Kasumi-1 (cell line): ENCODE measurements at regions not wholly inside any gene's neighbourhood (a gene's known extent, or its start where the extent isn't known, plus 50 kb on each side); places are given as distances from the start of the nearest gene placed in this dataset.
"Not testable (repeated sequence)": the region's sequence is repeated elsewhere in the genome, so short reads cannot be mapped to it uniquely, and the experiment has no call there.

ENCODE experiments used
- DNase-seq, 2 experiments: peaks; one replicate each; lab custom pipeline; 2025; lab: John Stamatoyannopoulos, UW

DNA sequence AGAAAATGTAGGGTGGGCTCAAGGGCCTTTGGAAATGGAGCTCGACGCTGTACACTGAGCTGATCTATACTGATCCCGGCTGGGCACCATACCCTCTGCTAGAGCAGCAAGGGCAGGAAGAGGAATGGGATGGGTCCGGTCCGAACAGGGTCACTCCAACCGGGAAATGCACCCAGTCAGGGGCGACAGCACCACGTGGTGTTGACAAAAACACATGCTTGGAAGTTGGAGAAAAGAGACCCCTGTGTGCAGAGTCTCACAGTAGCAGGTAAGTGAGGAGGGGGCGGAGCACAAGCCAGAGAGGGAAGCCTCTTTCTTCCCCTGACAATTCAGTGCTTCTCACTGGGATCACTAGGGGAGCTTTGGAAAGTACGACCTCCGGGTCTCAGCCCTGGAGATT lies 84.1 kb upstream of the ASB18 start:
- no peak for DNase-seq

DNA sequence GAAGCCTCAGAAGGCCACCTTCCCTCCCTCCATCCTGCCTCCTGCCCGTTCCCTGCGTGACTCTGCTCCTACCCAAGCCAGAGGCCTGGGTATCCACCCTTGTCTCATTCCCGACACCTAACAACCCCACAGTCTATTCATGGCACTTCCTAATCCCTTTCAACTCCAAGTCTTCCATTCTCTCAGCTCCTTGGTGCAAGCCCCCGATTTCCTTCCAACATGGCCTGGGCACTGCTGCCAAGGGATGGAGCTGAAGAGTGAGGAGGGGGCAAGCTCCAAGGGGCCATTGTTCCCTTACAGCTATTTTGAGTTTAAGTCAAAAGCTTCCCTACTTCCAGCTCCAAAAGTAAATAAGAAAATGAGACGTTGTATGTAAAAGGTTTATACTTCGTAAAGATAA lies 84.8 kb upstream of the ASB18 start:
- DNase-seq, result no peak

DNA sequence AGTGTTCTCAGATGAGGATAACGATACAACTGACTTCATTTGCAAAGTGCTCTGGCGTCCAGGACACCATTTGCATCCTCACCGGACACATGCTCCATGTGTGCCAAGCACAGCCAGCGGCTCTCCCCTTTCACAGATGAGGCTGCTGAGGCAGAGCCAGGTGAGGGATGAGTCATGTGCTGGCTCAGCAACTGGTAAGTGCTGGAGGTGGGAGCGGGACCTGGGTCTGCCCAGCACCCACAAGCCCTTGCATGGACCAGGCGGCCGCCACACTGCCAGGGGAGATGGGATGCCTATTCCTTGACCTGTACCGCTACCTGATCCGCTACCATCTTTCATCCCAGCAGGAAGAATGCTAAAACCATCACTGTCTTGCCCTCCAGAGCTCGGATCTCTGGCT lies 86.2 kb upstream of the ASB18 start:
- no peak for DNase-seq

DNA sequence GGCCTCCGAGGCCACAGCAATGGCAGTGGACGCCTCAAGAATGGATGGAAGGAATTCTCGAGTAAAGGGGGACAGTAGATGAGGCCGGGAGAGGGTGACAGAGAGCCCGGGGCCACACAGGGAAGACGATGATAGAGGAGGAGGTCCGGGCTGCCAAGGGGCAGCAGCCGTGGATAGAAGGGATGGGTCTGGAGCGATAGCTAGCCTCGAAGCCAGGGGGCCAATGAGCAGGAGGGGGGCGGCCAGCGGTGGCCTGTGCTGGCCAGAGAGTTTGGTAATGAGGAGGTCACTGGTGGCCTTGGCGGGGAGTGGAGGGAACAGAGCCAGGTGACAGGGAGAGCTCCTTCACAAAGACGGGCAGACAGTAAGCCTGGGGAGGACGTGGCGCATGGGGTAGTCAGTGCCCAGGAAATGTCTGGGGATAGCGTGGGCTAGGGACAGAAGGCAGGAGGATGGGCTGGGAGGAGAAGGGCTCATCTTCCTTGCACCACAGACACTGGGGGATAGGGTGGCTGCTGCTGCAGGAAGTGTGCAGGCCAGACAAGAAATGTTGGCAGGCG lies 87.8 kb upstream of the ASB18 start:
- DNase-seq, result no peak

DNA sequence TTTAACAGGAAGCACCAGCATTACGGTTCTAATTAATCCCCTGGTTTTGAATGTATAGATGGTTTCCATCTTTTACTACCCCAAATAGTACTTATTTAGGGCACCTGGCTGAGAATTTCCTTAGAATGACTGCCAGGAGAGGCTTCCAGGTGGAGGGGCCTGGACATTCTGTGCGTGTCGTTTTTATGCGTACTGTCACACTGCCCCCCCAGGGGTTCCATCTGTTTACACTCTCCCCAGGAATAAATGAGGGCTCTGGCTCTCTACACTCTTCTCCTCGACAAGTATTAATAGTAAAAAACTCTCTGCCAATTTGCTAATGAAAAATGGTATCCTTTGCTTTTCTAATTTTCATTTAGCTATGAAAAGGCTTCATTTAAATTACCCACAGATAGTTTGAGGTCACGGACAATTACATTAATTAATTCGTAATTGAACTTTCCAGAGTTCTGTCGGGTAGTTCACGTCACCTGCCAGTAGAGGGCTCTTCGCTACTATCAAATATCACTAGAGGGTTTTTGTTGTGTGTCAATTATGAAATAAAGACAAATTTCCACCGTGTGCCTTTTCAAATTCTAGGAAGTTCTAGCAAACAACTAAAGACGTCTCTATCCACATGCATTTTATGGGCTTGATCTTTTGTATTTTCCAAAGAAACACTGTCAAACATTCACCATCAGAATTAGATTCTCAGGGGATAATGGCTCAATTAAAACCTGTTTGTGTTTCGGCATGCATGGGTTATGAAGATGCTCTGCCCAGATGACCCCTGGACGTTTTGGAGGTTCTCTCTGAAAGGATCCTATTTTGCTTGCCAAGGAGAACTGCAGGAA lies 88.8 kb upstream of the ASB18 start:
- peak; percentile 45 to 46 for DNase-seq

DNA sequence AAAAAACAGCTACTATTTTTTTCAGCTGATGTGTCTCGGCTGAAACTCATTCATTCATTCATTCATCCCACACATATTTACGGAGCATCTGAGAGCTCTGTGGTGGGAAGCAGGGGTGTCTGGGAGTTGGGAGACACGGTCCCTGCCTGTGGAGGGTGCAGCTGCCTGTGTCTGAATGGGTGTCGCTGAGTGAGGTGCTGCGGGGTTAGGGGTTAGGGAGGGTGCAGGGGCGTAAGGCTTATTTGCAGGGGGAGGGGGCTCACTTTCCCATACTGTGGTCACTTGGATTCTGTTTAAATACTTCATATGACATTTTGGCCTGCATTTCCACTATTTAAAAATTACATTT lies 89.4 kb upstream of the ASB18 start:
- no peak for DNase-seq

DNA sequence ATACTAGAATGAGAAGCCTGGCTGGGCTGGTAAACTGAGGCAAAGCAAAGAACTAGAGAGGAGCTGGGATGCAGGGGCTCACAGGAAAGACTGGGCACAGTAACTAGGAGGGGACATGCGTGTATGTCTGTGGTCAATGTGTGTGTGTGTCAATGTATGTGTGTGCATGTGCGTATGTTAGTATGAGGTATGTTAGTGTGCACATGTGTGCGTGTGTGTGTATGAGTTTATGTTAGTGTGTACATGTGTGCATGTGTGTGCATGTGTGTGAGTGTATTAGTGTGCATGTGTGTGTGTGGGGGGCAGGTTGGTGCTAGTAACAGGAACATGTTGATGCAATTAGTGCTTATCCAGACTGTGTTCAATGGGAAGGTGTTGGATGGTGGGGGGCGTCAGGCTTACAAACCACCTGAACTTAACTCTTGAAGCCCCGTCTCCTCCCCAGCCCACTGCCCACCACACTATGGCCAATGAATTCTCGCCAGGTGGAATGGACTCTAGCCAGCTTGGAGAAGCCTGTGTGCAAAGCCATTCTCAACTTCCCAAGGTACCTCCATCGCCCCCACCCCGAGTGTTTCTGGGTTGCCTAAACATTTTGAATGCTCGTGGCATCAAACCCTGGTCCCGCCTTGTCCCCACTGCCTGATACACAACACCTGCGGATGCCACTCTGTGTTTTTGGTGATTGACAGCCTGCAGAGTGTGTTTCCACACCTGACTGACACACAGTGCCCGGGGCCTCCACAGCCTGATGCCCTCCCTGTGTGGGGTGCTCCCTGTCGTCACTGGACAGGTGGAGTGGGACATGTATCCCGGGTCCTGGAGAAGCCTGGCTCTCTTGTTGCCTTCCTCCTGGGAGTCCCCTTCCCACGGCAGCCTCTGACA lies 90.1 kb upstream of the ASB18 start:
- DNase-seq, result no peak

DNA sequence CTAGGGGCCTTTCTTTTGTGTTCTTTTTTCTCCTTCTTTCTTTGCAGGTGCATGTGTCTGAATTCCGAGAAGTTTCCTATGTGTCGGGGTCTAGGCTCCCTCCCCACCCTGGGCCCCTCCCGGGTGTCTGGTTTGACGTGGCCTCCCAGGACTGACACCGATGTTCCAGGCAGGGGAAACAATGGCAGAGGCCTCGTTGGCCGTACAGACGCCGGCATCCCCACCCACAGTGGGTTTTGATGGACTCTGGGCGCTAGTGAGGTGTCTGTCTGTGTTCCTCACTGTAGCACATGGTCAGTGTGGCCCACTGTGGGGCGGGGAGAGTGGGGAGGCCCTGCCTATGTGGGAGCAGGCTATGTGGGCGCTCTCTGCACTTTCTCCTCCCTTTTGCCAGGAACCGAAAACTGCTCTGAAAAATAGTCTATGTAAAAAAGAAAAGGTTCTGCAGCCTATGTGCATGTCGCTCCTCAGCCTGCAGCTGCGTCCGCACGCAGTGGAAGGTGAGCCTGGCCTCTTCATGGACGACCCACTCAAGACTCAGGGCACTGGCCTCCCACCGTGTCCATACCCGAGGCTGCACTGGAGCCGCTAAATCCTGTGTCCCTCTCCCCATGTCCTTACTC lies 90.9 kb upstream of the ASB18 start:
- no peak for DNase-seq

DNA sequence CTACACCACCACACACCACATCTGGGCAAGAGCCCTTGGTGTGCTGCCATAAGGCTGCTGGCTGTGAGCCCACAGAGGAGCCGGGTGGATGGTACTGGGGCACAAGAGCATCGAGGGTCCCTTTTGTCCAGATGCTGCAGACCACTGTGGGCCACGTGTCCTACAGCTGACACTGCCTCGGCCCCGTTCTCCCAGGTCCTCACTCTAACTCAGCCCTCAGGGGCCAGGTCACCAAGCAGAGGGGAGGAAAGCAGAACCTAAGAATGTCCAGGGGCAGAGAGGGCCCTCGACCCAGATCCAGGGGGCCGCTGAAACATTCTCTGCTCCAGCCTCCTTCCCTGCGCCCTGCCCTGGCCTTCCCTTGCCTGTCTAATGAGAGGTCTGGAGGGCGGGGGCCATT lies 91.7 kb upstream of the ASB18 start:
- DNase-seq, result no peak

DNA sequence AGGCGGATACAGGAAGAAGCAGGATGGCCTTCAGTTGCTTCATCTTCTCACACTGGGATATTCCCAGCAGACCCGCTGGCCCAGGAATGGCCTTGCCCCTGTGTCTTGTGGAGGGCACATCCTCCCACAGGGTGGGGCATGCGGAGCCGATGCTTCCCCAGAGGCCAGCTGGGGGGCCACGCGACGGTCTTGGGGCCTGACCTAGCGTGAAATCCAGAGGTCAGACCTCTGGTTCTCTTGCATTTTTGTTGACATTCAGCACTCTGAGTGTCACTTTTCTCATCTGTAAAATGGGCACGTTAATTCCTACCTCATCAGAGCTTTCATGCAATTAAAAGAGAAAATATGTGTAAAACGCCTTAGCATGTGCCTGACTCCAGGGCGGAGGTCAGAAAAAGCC lies 92.1 kb upstream of the ASB18 start:
- not testable (repeated sequence) for DNase-seq

DNA sequence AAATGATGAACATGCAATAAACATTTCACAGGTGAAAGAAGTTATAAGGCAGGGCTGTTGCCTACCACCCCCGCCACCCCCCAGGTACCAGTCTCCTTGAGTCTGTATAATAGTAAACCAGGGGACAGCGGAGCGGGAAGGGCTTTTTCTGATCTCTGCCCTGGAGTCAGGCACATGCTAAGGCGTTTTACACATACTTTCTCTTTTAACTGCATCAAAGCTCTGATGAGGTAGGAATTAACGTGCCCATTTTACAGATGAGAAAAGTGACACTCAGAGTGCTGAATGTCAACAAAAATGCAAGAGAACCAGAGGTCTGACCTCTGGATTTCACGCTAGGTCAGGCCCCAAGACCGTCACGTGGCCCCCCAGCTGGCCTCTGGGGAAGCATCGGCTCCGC lies 94.3 kb upstream of the ASB18 start:
- not testable (repeated sequence) for DNase-seq

DNA sequence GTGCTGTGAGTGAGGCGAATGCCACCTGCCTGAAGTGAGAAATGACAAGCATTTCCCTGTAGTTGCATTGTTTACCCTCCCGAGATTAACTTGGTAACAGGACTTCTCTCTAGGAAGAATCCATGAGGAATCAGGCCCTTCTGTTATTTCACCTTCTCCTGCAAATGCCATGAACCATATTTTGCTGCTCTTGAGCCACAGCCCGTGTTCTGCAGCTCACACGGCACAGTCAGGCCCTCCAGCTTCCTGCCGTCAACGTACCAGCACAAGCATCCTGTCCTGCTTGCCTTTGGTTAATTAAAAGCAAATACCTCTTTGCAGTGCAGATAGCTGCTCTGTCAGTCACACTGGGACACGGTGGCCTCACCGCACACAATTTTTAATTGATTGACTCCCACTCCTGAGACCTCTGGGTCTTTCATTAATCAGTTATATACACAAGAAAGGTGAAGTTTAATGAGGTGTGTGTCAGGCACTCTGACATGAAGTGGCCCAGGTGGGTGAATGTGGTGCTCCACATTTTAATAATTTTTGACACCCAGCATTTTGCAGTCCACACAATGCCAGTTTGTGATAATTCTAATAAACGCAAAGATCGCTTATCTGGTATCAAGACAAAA lies 95.3 kb upstream of the ASB18 start:
- no peak for DNase-seq

DNA sequence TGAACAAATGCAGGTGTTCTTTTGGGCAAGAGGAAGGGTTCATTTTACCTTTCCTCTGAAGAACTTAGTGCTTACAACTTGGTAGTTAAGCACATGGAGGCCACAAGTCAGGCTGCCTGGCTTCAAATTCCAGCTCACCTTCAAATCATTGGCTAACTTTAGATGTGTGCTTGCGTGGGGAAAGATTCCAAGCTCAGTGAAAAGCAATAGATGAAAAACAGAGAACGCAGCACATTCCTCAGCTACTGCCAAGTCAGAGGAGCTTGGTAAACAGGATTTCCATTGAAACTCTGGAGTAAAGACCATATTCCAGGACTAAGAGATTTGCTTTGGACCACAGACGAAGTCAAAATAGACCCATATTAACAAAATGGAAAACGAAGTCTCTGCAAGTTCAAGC lies 96.3 kb upstream of the ASB18 start:
- DNase-seq, result no peak

DNA sequence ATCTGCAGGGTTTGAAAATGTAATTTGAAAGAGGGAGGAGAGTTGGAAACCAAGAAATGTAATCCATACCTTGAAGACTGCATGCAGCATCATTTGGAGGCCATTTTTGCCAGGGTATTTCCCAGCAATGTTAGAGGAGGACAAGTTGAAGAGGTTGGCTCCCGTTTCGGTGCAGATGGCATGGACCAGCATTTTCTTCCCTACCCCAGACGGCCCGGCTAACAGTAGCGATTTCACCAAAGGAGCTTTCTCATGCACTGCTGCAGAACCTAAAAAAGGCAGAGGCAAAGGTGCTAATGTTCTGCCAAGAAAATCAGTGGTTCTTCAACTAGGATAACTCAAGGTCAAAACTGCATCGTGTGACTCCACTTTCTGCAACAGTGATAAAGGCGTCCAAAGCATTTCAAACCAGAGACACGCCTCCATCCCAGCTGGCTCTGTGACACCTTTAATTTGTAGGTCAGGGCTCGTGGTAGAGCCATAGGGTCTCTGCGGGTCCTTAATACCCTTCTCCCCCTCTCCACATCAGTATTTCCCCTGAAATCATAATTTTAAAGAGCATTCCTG lies 99.6 kb upstream of the ASB18 start:
- no peak for DNase-seq

DNA sequence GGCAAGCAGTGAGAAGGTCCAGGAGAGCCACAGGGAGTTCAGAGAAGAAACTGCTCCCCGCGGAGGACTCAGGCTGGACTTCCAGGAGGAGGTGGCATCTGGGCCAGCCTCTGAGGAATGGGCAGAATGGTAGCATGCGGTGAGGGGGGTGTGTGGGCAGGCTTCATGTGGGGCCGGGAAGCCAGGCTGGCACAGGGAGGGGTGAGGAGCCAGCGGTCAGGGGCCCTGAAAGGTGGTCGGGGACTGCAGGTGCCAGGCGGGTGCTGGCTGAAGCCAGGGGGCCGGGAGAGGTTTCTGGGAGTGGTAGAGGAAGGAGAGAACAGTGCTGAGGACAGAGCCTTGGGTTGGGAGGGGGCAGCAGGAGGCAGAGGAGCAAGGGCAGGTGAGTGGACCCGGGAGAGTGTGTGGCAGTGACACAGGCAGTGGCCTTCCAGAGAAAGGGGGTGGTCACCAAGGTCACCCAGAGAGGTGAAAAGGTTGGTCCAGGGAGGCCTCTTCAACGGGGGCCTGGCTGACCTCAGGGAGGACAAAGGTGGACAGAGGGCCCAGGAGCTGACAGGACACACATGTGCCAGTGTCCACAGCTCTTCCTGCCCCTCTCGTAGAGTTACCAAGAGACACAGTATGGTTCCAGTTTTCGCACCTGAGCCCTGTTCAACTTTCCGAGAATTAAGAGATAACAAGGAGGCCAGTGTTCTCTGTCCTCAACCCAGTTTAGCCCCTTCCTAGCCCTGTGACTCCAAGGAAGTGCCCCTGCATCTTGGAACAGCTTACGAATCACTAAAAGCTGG lies 101.2 kb upstream of the ASB18 start:
- no peak for DNase-seq

DNA sequence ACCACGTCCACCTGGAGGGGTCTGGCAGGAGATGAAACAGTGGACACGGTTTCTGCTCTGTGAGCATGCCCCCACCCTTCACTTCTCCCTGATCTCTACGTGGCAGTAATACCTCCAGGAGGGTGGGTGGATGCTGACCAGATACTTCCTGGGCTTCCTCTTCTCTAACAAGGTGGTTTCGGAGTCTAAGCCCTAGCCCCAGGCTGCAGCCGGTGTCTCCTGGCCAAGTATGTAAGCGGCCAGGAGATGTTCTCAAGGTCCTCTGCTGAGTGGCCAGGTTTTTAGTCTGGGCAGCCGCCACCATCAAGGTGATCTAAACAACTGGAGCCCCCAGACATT lies 101.8 kb upstream of the ASB18 start:
- DNase-seq, result no peak

DNA sequence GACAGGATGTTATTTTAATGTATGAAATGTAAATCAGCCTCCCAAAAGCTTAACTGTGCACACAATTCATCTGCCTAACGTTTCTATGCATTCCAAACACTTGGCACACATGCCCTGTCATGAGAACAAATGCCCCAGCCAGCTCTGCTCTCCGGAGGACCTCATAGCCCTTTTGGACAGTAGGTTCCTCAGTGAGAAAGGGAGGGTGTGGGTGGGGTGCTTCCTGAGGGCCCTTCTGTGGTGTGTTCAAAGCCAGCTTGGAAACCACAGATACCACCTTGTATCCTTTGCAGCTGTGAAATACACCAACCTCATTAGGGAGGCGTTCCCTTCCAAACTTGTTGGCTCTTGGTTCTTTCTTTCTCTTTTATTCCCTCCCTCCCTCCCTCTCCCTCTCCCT lies 102.2 kb upstream of the ASB18 start:
- no peak for DNase-seq

DNA sequence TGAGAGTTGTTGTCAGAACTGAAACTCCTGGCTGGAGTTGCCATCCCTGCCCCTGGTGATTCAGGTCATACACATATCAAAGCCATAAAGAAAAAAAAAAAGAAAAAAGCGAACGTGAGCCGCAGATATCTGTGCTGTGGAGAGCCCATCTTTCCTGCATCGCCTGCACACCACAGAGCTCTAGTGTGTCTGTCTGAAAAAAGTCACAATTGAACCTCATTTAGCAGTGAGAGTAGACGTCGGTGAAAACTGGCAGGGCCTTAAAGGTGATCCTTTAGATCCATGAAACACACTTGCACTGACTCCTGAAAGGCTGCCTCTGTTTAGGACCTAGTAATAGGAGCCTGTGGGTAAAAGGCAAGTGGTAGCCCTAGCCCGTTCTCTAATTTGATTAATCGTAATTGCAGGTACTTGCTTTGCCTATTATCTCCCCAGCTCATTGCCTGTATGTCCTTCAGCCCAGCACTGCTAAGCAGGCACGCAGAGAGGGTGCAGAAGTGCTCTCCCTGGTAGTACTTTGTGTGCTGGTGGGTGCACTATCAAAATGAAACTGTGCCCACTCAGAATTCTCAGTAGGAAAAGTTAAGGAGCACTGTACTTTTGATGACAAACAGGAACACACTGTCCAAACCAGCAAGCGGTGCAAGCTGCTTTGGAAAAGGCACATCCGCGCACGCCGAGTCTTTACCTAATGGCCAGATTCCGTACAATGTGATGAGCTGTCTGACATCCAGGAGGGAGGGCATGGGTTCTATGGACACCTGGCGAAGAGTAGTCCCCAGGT lies 103.5 kb upstream of the ASB18 start:
- no peak for DNase-seq

DNA sequence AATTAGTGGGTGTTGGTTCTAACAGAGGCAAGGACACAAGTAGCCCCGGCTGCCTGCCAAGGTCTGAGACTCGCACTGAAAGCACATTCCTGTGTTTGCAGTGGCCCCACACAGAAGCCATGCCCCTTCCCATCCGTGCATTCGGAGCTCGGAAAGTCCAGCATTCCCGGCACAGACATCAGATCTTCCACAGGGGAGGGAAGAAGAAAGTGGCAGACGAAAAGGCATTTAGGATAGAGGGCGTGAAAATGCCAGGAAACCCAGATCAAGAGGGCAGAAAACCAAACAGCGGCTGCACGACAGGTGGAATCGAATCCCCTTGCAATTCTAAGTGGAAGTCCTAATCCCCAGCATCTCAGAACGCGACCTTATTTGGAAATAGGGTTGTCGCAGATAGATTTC lies 105.5 kb upstream of the ASB18 start:
- DNase-seq, result no peak

DNA sequence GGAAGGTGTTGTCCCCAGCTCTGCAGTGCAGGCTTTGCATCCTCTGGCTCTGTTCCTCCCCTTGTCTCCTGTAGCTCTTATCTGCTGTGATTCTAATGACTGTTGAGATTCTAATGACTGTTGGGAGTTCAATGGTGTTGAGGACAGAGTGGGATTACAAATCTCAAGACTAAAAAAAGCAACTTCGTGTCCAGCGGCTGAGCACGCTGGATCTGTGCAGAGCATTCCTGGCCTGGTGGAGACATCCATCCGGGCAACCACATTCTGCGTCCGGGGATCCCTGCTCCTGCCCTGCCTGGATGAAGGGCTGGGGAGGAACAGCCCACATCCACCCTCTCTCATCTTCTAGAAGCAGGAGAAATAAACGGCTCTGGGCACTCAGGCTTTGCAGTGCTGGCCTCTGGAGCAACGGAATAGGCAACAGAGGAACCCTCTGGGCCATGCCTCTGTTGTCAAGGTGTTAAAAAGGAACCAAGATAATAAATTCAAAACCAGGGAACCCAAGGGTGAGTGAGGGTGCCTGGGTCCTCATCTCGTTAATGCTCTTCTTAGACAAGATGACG lies 106.7 kb upstream of the ASB18 start:
- DNase-seq, result no peak
